GM12878 (cell line): ENCODE measurements at regions not wholly inside any gene's neighbourhood (a gene's known extent, or its start where the extent isn't known, plus 50 kb on each side); places are given as distances from the start of the nearest gene placed in this dataset.

Experiments used
- ATAC-seq: fragments of 200-7000 bp; cut with Tn5 transposase; 3 replicates; pipeline ENCODE4 v1.9.1; 2020; ENCODE audit warnings: mild to moderate bottlenecking, moderate library complexity
- BruUV-seq: library from RNA; stranded (reverse); fragments of 400-500 nt; replicated peaks from 2 replicates; lab custom pipeline; 2021; lab: Mats Ljungman, UMichigan
- CTCF ChIA-PET: fragments of 300-600 bp; sonication (Branson Sonifier 250); formaldehyde crosslinking; extraction: SDS; loops from one replicate; lab custom pipeline; 2021; ENCODE audit warnings: inconsistent platforms; lab: Yijun Ruan, JAX
- POLR2A ChIA-PET: fragments of 350-600 bp; formaldehyde crosslinking; extraction: SDS; loops from one replicate; lab custom pipeline; 2021; ENCODE audit warnings: inconsistent platforms; lab: Charles Lee
- RAD21 ChIA-PET: fragments of 300-600 bp; sonication (Branson Sonifier 250); formaldehyde crosslinking; loops from one replicate; lab custom pipeline; 2023; ENCODE audit warnings: antibody characterized with exemption; ENCODE audit not compliant: unreplicated experiment; lab: Charles Lee
- SMC1A ChIA-PET: fragments of 300-600 bp; sonication (Branson Sonifier 250); formaldehyde crosslinking; loops from one replicate; lab custom pipeline; 2023; ENCODE audit not compliant: unreplicated experiment, uncharacterized antibody; lab: Charles Lee
- DNase-seq: peaks from one replicate; pipeline ENCODE4 v3.0.0-alpha.2; 2011; ENCODE audit warnings: low read depth, low spot score
- FAIRE-seq: peaks from 3 replicates; lab custom pipeline; 2011; peaks lifted over from hg19 to GRCh38; lab: Jason Lieb, UNC
- H2AFZ ChIP-seq: 2 replicates; pipeline ENCODE4 v1.6.0; 2011; ENCODE audit warnings: low read depth, low read length, control low read depth; ENCODE audit not compliant: control insufficient read depth
- H3K27ac ChIP-seq: 2 replicates; pipeline ENCODE4 v1.5.1; 2011; ENCODE audit warnings: control low read depth; ENCODE audit not compliant: control insufficient read depth, insufficient read depth
- H3K27me3 ChIP-seq, 2 experiments: replicated peaks in 1 of 2; 2 replicates each; pipeline versions ENCODE4 v1.6.0 to v1.6.1; 2011; ENCODE audit warnings: low read length in 1 of 2; ENCODE audit not compliant: control insufficient read depth in 2 of 2, insufficient read depth in 2 of 2
- H3K36me3 ChIP-seq, 2 experiments: 2 replicates each; pipeline ENCODE4 v1.5.1; 2011; ENCODE audit warnings: low read length in 1 of 2; ENCODE audit not compliant: control insufficient read depth in 2 of 2, insufficient read depth in 2 of 2
- H3K4me1 ChIP-seq: 2 replicates; pipeline ENCODE4 v1.6.1; 2011; ENCODE audit warnings: mild to moderate bottlenecking, low read length, moderate library complexity, mixed read lengths; ENCODE audit not compliant: control insufficient read depth, insufficient read depth
- H3K4me2 ChIP-seq: 2 replicates; pipeline ENCODE4 v1.6.0; 2011; ENCODE audit warnings: control low read depth; ENCODE audit not compliant: control insufficient read depth, insufficient read depth
- H3K4me3 ChIP-seq: fragments of 200-600 bp; sonication (generic); 2 replicates; pipeline ENCODE4 v1.5.1; 2016
- H3K79me2 ChIP-seq: 2 replicates; pipeline ENCODE4 v1.6.0; 2011; ENCODE audit warnings: low read length; ENCODE audit not compliant: control insufficient read depth, insufficient read depth
- H3K9ac ChIP-seq: 2 replicates; pipeline ENCODE4 v1.8.0; 2011; ENCODE audit warnings: low read length, control low read depth, mixed read lengths; ENCODE audit not compliant: control insufficient read depth, insufficient read depth
- H3K9me3 ChIP-seq: replicated peaks from 3 replicates; pipeline ENCODE4 v1.5.1; 2011; ENCODE audit warnings: mild to moderate bottlenecking, low read length; ENCODE audit not compliant: control insufficient read depth, insufficient read depth
- H4K20me1 ChIP-seq: 2 replicates; pipeline ENCODE4 v1.6.0; 2011; ENCODE audit not compliant: control insufficient read depth, insufficient read depth
- CREB1 ChIP-seq: IDR thresholded peaks from 2 replicates; pipeline ENCODE4 v1.6.1; 2012; ENCODE audit warnings: low read depth, mild to moderate bottlenecking, inconsistent platforms
- MTA3 ChIP-seq: IDR thresholded peaks from 2 replicates; pipeline ENCODE4 v1.6.1; 2012; ENCODE audit warnings: low read length, inconsistent platforms, borderline replicate concordance
- SMAD1 ChIP-seq: fragments of 450-650 bp; IDR thresholded peaks from 2 replicates; pipeline ENCODE4 v1.6.1; 2018; ENCODE audit warnings: mild to moderate bottlenecking, low read depth; ENCODE audit not compliant: partially characterized antibody
- ZSCAN29 ChIP-seq: fragments of 450-650 bp; IDR thresholded peaks from 2 replicates; pipeline ENCODE4 v1.6.1; 2017; ENCODE audit warnings: mild to moderate bottlenecking, moderate library complexity
- WGBS: methylation state at CpG from one replicate; pipeline ENCODE4 v1.1.6; 2016; ENCODE audit warnings: low lambda C conversion rate; ENCODE audit not compliant: insufficient replicate concordance, insufficient coverage; ENCODE audit errors: missing lambda C conversion rate; 5-methylcytosine and 5-hydroxymethylcytosine counted together
- in situ Hi-C: fragments of 300-500 bp; cut with MboI; formaldehyde crosslinking; loops from 9 replicates; pipeline ENCODE4 v1.14.3; 2018; ENCODE audit warnings: mixed read lengths
- intact Hi-C: fragments of 100-400 bp; cut with micrococcal nuclease; formaldehyde crosslinking; loops from one replicate; pipeline ENCODE4 v1.14.2; 2022; ENCODE audit not compliant: unreplicated experiment
- TF ChIP-seq, protein P1 (sequence below): IDR thresholded peaks from 2 replicates; pipeline ENCODE4 v1.6.1; 2011; ENCODE audit warnings: low read depth, mild to moderate bottlenecking, low read length, moderate library complexity, borderline replicate concordance; ENCODE audit errors: extremely low read depth
- TF ChIP-seq, protein P2 (sequence below): IDR thresholded peaks from 2 replicates; pipeline ENCODE4 v1.6.1; 2012; ENCODE audit warnings: low read depth, low read length, improper control_type of control experiment
- TF ChIP-seq, protein P3 (sequence below): fragments of 450-650 bp; IDR thresholded peaks from 2 replicates; pipeline ENCODE4 v1.6.1; 2018; ENCODE audit warnings: borderline replicate concordance, mild to moderate bottlenecking; ENCODE audit not compliant: partially characterized antibody

DNA sequence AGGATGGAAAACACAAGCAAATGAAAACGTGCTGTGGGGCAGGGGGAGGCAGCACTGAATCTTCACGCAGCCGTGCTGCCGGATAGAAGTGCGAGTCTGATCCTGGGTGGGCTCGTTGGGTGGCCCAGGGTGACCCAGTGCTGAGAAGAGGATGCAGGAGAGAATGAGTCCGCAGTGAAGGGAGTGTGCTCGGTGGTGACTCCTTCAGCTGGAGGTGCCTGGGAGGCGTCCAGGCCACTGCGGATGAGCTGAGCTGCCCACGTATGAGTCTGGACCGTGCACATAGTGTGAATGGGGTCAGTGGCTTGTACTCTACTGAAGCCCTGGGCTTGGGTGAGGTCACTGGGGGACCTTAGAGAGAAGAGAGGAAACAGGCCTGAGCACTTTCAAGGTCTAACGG is 190.0 kb upstream of the MGMT start:
- in situ Hi-C loops, result no loop called here
- SMC1A ChIA-PET, result no interaction called here
- Histone ChIP-seq H3K27me3 (no peaks in the 10 kb centered on the region), H3K4me3 (no peak overlapping the region), H2AFZ (no peak overlapping the region), H3K9ac (no peak overlapping the region), H3K9me3 (no peaks in the 10 kb centered on the region), H3K4me1 (no peaks in the 10 kb centered on the region), H3K79me2 (no peaks in the 10 kb centered on the region), H3K27ac (no peak overlapping the region), H4K20me1 (no peaks in the 10 kb centered on the region), H3K4me2 (no peak overlapping the region), H3K36me3 (no peaks in the 10 kb centered on the region)
- ATAC-seq, result no peak
- RAD21 ChIA-PET, result no interaction called here
- BruUV-seq, result no TSS peak
- POLR2A ChIA-PET, result no interaction called here
- WGBS, result 33% methylated on average over 13 of the region's 13 CpGs
- CTCF ChIA-PET, result no interaction called here
- FAIRE-seq, result no peak
- intact Hi-C loops, result no loop called here
- TF ChIP-seq CREB1 (no peak), SMAD1 (no peak), MTA3 (no peak), ZSCAN29 (no peak)
- TF ChIP-seq, protein P1, sequence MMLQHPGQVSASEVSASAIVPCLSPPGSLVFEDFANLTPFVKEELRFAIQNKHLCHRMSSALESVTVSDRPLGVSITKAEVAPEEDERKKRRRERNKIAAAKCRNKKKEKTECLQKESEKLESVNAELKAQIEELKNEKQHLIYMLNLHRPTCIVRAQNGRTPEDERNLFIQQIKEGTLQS, result no peak
- TF ChIP-seq, protein P2, sequence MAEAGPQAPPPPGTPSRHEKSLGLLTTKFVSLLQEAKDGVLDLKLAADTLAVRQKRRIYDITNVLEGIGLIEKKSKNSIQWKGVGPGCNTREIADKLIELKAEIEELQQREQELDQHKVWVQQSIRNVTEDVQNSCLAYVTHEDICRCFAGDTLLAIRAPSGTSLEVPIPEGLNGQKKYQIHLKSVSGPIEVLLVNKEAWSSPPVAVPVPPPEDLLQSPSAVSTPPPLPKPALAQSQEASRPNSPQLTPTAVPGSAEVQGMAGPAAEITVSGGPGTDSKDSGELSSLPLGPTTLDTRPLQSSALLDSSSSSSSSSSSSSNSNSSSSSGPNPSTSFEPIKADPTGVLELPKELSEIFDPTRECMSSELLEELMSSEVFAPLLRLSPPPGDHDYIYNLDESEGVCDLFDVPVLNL, result no peak
- TF ChIP-seq, protein P3, sequence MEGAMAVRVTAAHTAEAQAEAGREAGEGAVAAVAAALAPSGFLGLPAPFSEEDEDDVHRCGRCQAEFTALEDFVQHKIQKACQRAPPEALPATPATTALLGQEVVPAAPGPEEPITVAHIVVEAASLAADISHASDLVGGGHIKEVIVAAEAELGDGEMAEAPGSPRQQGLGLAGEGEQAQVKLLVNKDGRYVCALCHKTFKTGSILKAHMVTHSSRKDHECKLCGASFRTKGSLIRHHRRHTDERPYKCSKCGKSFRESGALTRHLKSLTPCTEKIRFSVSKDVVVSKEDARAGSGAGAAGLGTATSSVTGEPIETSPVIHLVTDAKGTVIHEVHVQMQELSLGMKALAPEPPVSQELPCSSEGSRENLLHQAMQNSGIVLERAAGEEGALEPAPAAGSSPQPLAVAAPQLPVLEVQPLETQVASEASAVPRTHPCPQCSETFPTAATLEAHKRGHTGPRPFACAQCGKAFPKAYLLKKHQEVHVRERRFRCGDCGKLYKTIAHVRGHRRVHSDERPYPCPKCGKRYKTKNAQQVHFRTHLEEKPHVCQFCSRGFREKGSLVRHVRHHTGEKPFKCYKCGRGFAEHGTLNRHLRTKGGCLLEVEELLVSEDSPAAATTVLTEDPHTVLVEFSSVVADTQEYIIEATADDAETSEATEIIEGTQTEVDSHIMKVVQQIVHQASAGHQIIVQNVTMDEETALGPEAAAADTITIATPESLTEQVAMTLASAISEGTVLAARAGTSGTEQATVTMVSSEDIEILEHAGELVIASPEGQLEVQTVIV, result no peak
- DNase-seq, result no peak
